ENCODE measurements at regions not wholly inside any gene's neighbourhood (a gene's known extent, or its start where the extent isn't known, plus 50 kb on each side); places are given as distances from the start of the nearest gene placed in this dataset.

DNA sequence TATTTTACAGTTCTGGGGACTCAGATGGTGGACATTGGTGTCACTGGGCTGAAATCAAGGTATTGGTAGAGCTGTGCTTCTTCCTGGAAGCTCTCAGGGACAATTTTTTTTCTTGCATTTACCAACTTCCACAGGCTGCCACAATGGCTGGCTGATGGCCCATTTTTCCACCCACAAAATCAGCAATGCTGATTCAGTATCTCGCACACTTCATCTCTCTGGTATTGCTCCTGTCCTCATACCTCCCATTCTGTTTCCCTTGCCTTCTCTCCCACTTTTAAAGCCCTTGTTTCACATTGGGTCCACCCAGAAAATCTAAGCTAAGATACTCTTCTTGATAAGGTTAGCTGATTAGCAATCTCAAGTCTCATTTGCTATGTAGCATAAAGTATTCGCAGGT lies 530.9 kb upstream of the POM121L12 start:
- TF ChIP-seq CTCF (IDR thresholded peaks at IDR 0.05) (no peak), POLR2A (IDR thresholded peaks at IDR 0.05) (no peak)

Data from right lobe of liver (tissue), 4 donors.